ENCODE measurements at regions not wholly inside any gene's neighbourhood (a gene's known extent, or its start where the extent isn't known, plus 50 kb on each side); places are given as distances from the start of the nearest gene placed in this dataset.

- H3K4me3 ChIP-seq: no peak overlapping the region
- no peaks in the 10 kb centered on the region for H3K36me3 ChIP-seq
- DNase-seq: no peak
- H3K27me3 ChIP-seq (replicated peaks in 1 of 7): no peaks in the 10 kb centered on the region
- intact Hi-C loops (cut with DNase I; ENCODE audit: low total_unique reads): no loop called here
- 84 to 96% (median 95%) methylated on average over 6 of the region's 6 CpGs for WGBS, 5 donors
- H3K9me3 ChIP-seq: no peaks in the 10 kb centered on the region
- no peaks in the 10 kb centered on the region for H3K4me1 ChIP-seq
- no peak overlapping the region for H3K27ac ChIP-seq
- no peak for TF ChIP-seq POLR2A (IDR thresholded peaks at IDR 0.05)
- TF ChIP-seq CTCF (IDR thresholded peaks at IDR 0.05 in 8 of 11, conservative IDR thresholded peaks at IDR 0.05 in 3 of 11): no peak
- no peak for TF ChIP-seq POLR2AphosphoS5 (IDR thresholded peaks at IDR 0.05)
Measured at GRCh38 chr2:219916281-219916680, 288.9 kb downstream of the SLC4A3 start.

GRCh38 chr2:219916726-219917440 lies 289.5 kb downstream of the SLC4A3 start:
- peaks cover 0 to 2% (median 0%) of the 10 kb centered on the region in 7 donors for H3K27me3 ChIP-seq (replicated peaks in 1 of 7)
- intact Hi-C loops (cut with DNase I; ENCODE audit: low total_unique reads): no loop called here
- no peaks in the 10 kb centered on the region for H3K4me1 ChIP-seq
- H3K4me3 ChIP-seq: no peak overlapping the region
- H3K36me3 ChIP-seq: no peaks in the 10 kb centered on the region
- no peak overlapping the region for H3K27ac ChIP-seq
- WGBS, 5 donors: 78 to 85% (median 80%) methylated on average over 3 of the region's 3 CpGs
- no peaks in the 10 kb centered on the region for H3K9me3 ChIP-seq
- no peak for DNase-seq
- TF ChIP-seq POLR2AphosphoS5 (IDR thresholded peaks at IDR 0.05) (no peak), CTCF (IDR thresholded peaks at IDR 0.05 in 8 of 11, conservative IDR thresholded peaks at IDR 0.05 in 3 of 11) (no peak)

GRCh38 chr2:219918254-219918653 lies 290.8 kb downstream of the SLC4A3 start:
- Histone ChIP-seq H3K27me3 (replicated peaks in 1 of 7) (peaks cover 0 to 6% (median 0%) of the 10 kb centered on the region in 7 donors), H3K4me1 (no peaks in the 10 kb centered on the region), H3K27ac (no peak overlapping the region), H3K4me3 (no peak overlapping the region), H3K9me3 (no peaks in the 10 kb centered on the region), H3K36me3 (no peaks in the 10 kb centered on the region)
- intact Hi-C loops (cut with DNase I; ENCODE audit: low total_unique reads): no loop called here
- TF ChIP-seq POLR2A (IDR thresholded peaks at IDR 0.05) (no peak), POLR2AphosphoS5 (IDR thresholded peaks at IDR 0.05) (no peak), CTCF (IDR thresholded peaks at IDR 0.05 in 8 of 11, conservative IDR thresholded peaks at IDR 0.05 in 3 of 11) (no peak)
- DNase-seq: no peak
- 60 to 75% (median 63%) methylated on average over 3 of the region's 3 CpGs for WGBS, 5 donors

- 80 to 93% (median 88%) methylated on average over 4 of the region's 4 CpGs for WGBS, 5 donors
- Histone ChIP-seq H3K27me3 (replicated peaks in 1 of 7) (peaks cover 0 to 6% (median 0%) of the 10 kb centered on the region in 7 donors), H3K4me1 (no peaks in the 10 kb centered on the region), H3K9me3 (no peaks in the 10 kb centered on the region), H3K27ac (no peak overlapping the region), H3K4me3 (no peak overlapping the region), H3K36me3 (no peaks in the 10 kb centered on the region)
- intact Hi-C loops (cut with DNase I; ENCODE audit: low total_unique reads): no loop called here
- TF ChIP-seq POLR2AphosphoS5 (IDR thresholded peaks at IDR 0.05) (no peak), POLR2A (IDR thresholded peaks at IDR 0.05) (no peak), CTCF (IDR thresholded peaks at IDR 0.05 in 8 of 11, conservative IDR thresholded peaks at IDR 0.05 in 3 of 11) (no peak)
- no peak for DNase-seq
Measured at GRCh38 chr2:219918944-219919343, 291.5 kb downstream of the SLC4A3 start.
